HepG2 (cell line): ENCODE measurements at regions not wholly inside any gene's neighbourhood (a gene's known extent, or its start where the extent isn't known, plus 50 kb on each side); places are given as distances from the start of the nearest gene placed in this dataset.

ENCODE experiments used
- ATRX ChIP-seq: sonication (generic); formaldehyde crosslinking; IDR thresholded peaks from 2 replicates; pipeline ENCODE4 v1.4.0; 2020; ENCODE audit warnings: missing genetic modification reagents, borderline replicate concordance
- FOXC1 ChIP-seq: sonication (generic); formaldehyde crosslinking; IDR thresholded peaks from 2 replicates; pipeline ENCODE4 v1.8.0; 2022; ENCODE audit warnings: mild to moderate bottlenecking, missing genetic modification reagents, borderline replicate concordance
- HBP1 ChIP-seq: IDR thresholded peaks from 2 replicates; pipeline ENCODE4 v1.6.1; 2016; ENCODE audit warnings: low read depth, control low read depth
- JUND ChIP-seq: sonication (generic); formaldehyde crosslinking; IDR thresholded peaks from 2 replicates; pipeline ENCODE4 v1.8.0; 2022; ENCODE audit warnings: mild to moderate bottlenecking, missing genetic modification reagents
- MXI1 ChIP-seq: IDR thresholded peaks from 3 replicates; pipeline ENCODE4 v1.6.1; 2012; ENCODE audit warnings: low read depth, low read length, inconsistent platforms, borderline replicate concordance
- POLR2A ChIP-seq, 2 experiments: IDR thresholded peaks; 2 replicates each; pipeline ENCODE4 v1.6.1; 2011; ENCODE audit warnings: low read depth in 2 of 2, low read length in 2 of 2, mild to moderate bottlenecking in 1 of 2, moderate library complexity in 1 of 2; ENCODE audit not compliant: insufficient read depth in 1 of 2
- RAD21 ChIP-seq: fragments of 450-650 bp; formaldehyde crosslinking; IDR thresholded peaks from 2 replicates; pipeline ENCODE4 v1.5.0; 2020; ENCODE audit warnings: mild to moderate bottlenecking
- REST ChIP-seq, 2 experiments: IDR thresholded peaks; 2 replicates each; pipeline ENCODE4 v1.6.1; 2011 to 2012; ENCODE audit warnings: low read length in 2 of 2, borderline replicate concordance in 1 of 2, low read depth in 1 of 2, mild to moderate bottlenecking in 1 of 2, moderate library complexity in 1 of 2
- SSRP1 ChIP-seq: IDR thresholded peaks from 2 replicates; pipeline ENCODE4 v1.6.1; 2016; ENCODE audit warnings: control low read depth
- ZNF615 ChIP-seq: sonication (generic); formaldehyde crosslinking; IDR thresholded peaks from 2 replicates; pipeline ENCODE4 v1.5.0; 2020; ENCODE audit warnings: mild to moderate bottlenecking, missing genetic modification reagents, borderline replicate concordance

- TF ChIP-seq FOXC1: no peak
- no peak for TF ChIP-seq MXI1
- no peak for TF ChIP-seq POLR2A (IDR thresholded peaks at IDR 0.05; ENCODE audit: insufficient read depth in 1 of 2, low read depth in 2 of 2, low read length in 2 of 2)
- TF ChIP-seq SSRP1 (CRISPR knock-in tag): no peak
- no peak for TF ChIP-seq ZNF615 (CRISPR knock-in tag)
- no peak for TF ChIP-seq HBP1
- TF ChIP-seq REST (IDR thresholded peaks at IDR 0.05; ENCODE audit: borderline replicate concordance in 1 of 2, low read depth in 1 of 2, low read length in 2 of 2): no peak
- no peak for TF ChIP-seq ATRX (CRISPR knock-in tag)
- no peak for TF ChIP-seq JUND
- no peak for TF ChIP-seq RAD21 (CRISPR knock-in tag)
These were observed 74.0 kb upstream of the SNX9 start for GRCh38 chr6:157748839-157749571.
